ENCODE measurements at regions not wholly inside any gene's neighbourhood (a gene's known extent, or its start where the extent isn't known, plus 50 kb on each side); places are given as distances from the start of the nearest gene placed in this dataset.

- Histone ChIP-seq H3K4me2 (ENCODE audit: low read length) (peak overlapping the region; percentile 65), H3K27me3 (ENCODE audit: low read length) (no peaks in the 10 kb centered on the region), H3K27ac (ENCODE audit: low read length) (peak overlapping the region; percentile 48), H3K4me3 (ENCODE audit: low read length) (peak overlapping the region; percentile 11), H4K20me1 (ENCODE audit: low read length) (no peaks in the 10 kb centered on the region), H3K36me3 (ENCODE audit: low read depth, low read length) (no peaks in the 10 kb centered on the region), H3K9me3 (ENCODE audit: low read length) (no peaks in the 10 kb centered on the region), H3F3A (ENCODE audit: low read length, unreplicated experiment) (peaks cover 6% of the 10 kb centered on the region), H3K9ac (ENCODE audit: low read length) (no peak overlapping the region; the same call in 1 of the 2 replicates), H2AFZ (ENCODE audit: low read length) (peak overlapping the region; percentile 31), H3K9me2 (replicated peaks; ENCODE audit: low read length) (no peaks in the 10 kb centered on the region), H3K79me2 (ENCODE audit: low read length) (peaks cover 76% of the 10 kb centered on the region), H3K4me1 (ENCODE audit: insufficient read depth, low read length) (peaks cover 52% of the 10 kb centered on the region)
- BruUV-seq (replicated peaks), result no TSS peak
- ChIA-PET POLR2A (ENCODE audit: unreplicated experiment) (no interaction called here), CTCF (no interaction called here)
- TF ChIP-seq CTCF (conservative IDR thresholded peaks at IDR 0.05; ENCODE audit: low read depth, low read length), result no peak
- TF ChIP-seq EZH2 (IDR thresholded peaks at IDR 0.05; ENCODE audit: low read length, unreplicated experiment), result no peak
- no peak for TF ChIP-seq EZH2phosphoT487 (IDR thresholded peaks at IDR 0.05; ENCODE audit: borderline replicate concordance, low read length)
- DNase-seq (peak; percentile 89), ATAC-seq (peak; percentile 6; the same call in 1 of the 2 replicates)
- intact Hi-C loops (cut with micrococcal nuclease), result no loop called here
Measured at GRCh38 chr10:60728056-60728455, 50.2 kb upstream of the CDK1 start.

DNA sequence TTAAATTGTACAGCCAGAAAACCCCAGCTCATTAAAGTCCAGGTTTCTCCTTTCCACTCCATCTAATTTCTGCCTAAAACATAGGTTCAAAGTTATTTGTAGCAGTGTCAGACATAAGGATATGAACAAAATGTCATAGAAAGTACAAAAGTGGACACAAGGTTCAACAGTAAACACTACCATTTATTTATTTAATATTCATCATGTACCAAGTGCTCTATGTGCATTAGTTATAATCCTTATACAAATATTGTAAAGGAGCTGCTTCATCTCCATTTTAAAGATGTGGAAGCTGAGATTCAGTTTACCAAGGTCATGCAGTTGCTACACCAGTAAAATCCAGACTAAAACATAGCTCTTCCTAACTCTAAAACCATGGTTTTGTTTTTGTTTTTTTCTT lies 52.0 kb upstream of the CDK1 start:
- Histone ChIP-seq H3K4me2 (ENCODE audit: low read length) (0 out of 2 replicates have a peak overlapping the region, but pooled peaks have one; percentile 1), H3K27me3 (ENCODE audit: low read length) (no peaks in the 10 kb centered on the region), H3K9me2 (replicated peaks; ENCODE audit: low read length) (no peaks in the 10 kb centered on the region), H3K4me3 (ENCODE audit: low read length) (no peak overlapping the region), H3F3A (ENCODE audit: low read length, unreplicated experiment) (peaks cover 6% of the 10 kb centered on the region), H3K27ac (ENCODE audit: low read length) (no peak overlapping the region), H3K36me3 (ENCODE audit: low read depth, low read length) (no peaks in the 10 kb centered on the region), H3K9me3 (ENCODE audit: low read length) (no peaks in the 10 kb centered on the region), H4K20me1 (ENCODE audit: low read length) (no peaks in the 10 kb centered on the region), H3K9ac (ENCODE audit: low read length) (no peak overlapping the region), H2AFZ (ENCODE audit: low read length) (no peak overlapping the region), H3K79me2 (ENCODE audit: low read length) (peaks cover 58% of the 10 kb centered on the region), H3K4me1 (ENCODE audit: insufficient read depth, low read length) (peaks cover 46% of the 10 kb centered on the region)
- CTCF ChIA-PET, result interaction anchor here (0.5 kb wide), 1 partner anchor 74 kb away, joined by 4 read pairs; no protein-coding TSS in a partner anchor
- POLR2A ChIA-PET (ENCODE audit: unreplicated experiment), result no interaction called here
- no peak for TF ChIP-seq EZH2phosphoT487 (IDR thresholded peaks at IDR 0.05; ENCODE audit: borderline replicate concordance, low read length)
- TF ChIP-seq CTCF (conservative IDR thresholded peaks at IDR 0.05; ENCODE audit: low read depth, low read length), result no peak
- no peak for TF ChIP-seq EZH2 (IDR thresholded peaks at IDR 0.05; ENCODE audit: low read length, unreplicated experiment)
- ATAC-seq (peak; percentile 59), DNase-seq (peak; percentile 66)
- BruUV-seq (replicated peaks), result no TSS peak
- intact Hi-C loops (cut with micrococcal nuclease), result no loop called here

- DNase-seq (peak; percentile 35), ATAC-seq (peak; percentile 7; the same call in 1 of the 2 replicates)
- TF ChIP-seq CTCF (conservative IDR thresholded peaks at IDR 0.05; ENCODE audit: low read depth, low read length) (no peak), EZH2phosphoT487 (IDR thresholded peaks at IDR 0.05; ENCODE audit: borderline replicate concordance, low read length) (no peak)
- H3K27me3 ChIP-seq (ENCODE audit: low read length), result no peaks in the 10 kb centered on the region
- no peaks in the 10 kb centered on the region for H3K36me3 ChIP-seq (ENCODE audit: low read depth, low read length)
- no peak overlapping the region for H3K4me2 ChIP-seq (ENCODE audit: low read length)
- peaks cover 45% of the 10 kb centered on the region for H3K4me1 ChIP-seq (ENCODE audit: insufficient read depth, low read length)
- H4K20me1 ChIP-seq (ENCODE audit: low read length), result no peaks in the 10 kb centered on the region
- no peak overlapping the region for H2AFZ ChIP-seq (ENCODE audit: low read length)
- CTCF ChIA-PET, result no interaction called here
- intact Hi-C loops (cut with micrococcal nuclease), result no loop called here
- H3K9ac ChIP-seq (ENCODE audit: low read length), result no peak overlapping the region
- H3K9me2 ChIP-seq (replicated peaks; ENCODE audit: low read length), result no peaks in the 10 kb centered on the region
- no peak overlapping the region for H3K4me3 ChIP-seq (ENCODE audit: low read length)
- no TSS peak for BruUV-seq (replicated peaks)
- POLR2A ChIA-PET (ENCODE audit: unreplicated experiment), result interaction anchor here (0.5 kb wide), 1 partner anchor 17 kb away, joined by 5 read pairs; no protein-coding TSS in a partner anchor
- no peak overlapping the region for H3K27ac ChIP-seq (ENCODE audit: low read length)
- H3F3A ChIP-seq (ENCODE audit: low read length, unreplicated experiment), result no peaks in the 10 kb centered on the region
- H3K79me2 ChIP-seq (ENCODE audit: low read length), result peaks cover 23% of the 10 kb centered on the region
- no peaks in the 10 kb centered on the region for H3K9me3 ChIP-seq (ENCODE audit: low read length)
Measured at GRCh38 chr10:60722623-60723022, 55.7 kb upstream of the CDK1 start.

Measured in PC-3 (cell line).